Endothelial cell (in vitro differentiated cells): ENCODE measurements at regions not wholly inside any gene's neighbourhood (a gene's known extent, or its start where the extent isn't known, plus 50 kb on each side); places are given as distances from the start of the nearest gene placed in this dataset.

ENCODE experiments used
- DNase-seq: peaks from one replicate; pipeline ENCODE4 v3.0.0; 2021; ENCODE audit warnings: low spot score
- H3K27ac Mint-ChIP-seq: one replicate; pipeline ENCODE4 v1.8.0; 2021; ENCODE audit warnings: mixed read lengths, inconsistent platforms; ENCODE audit not compliant: unreplicated experiment
- H3K27me3 Mint-ChIP-seq: one replicate; pipeline ENCODE4 v1.8.0; 2021; ENCODE audit warnings: mild to moderate bottlenecking, moderate library complexity, mixed read lengths, inconsistent platforms; ENCODE audit not compliant: unreplicated experiment
- H3K36me3 Mint-ChIP-seq: one replicate; pipeline ENCODE4 v1.8.0; 2021; ENCODE audit warnings: mild to moderate bottlenecking, low read depth, mixed read lengths, inconsistent platforms; ENCODE audit not compliant: unreplicated experiment
- H3K4me1 Mint-ChIP-seq: one replicate; pipeline ENCODE4 v1.8.0; 2021; ENCODE audit warnings: mild to moderate bottlenecking, mixed read lengths, inconsistent platforms; ENCODE audit not compliant: unreplicated experiment
- H3K4me3 Mint-ChIP-seq: one replicate; pipeline ENCODE4 v1.8.0; 2021; ENCODE audit warnings: mild to moderate bottlenecking, mixed read lengths, inconsistent platforms; ENCODE audit not compliant: unreplicated experiment
- H3K9me3 Mint-ChIP-seq: one replicate; pipeline ENCODE4 v1.8.0; 2021; ENCODE audit warnings: mixed read lengths, inconsistent platforms; ENCODE audit not compliant: unreplicated experiment
- CTCF ChIP-seq: fragments of 200-600 bp; sonication (generic); IDR thresholded peaks from one replicate; pipeline ENCODE4 v1.5.0; 2021; ENCODE audit warnings: antibody characterized with exemption; ENCODE audit not compliant: unreplicated experiment

GRCh38 chr9:1115370-1115769 lies 65.2 kb downstream of the DMRT2 start:
- Mint-ChIP-seq H3K36me3 (no peaks in the 10 kb centered on the region), H3K27me3 (no peaks in the 10 kb centered on the region), H3K4me3 (no peak overlapping the region), H3K27ac (no peak overlapping the region), H3K4me1 (no peaks in the 10 kb centered on the region), H3K9me3 (no peaks in the 10 kb centered on the region)
- DNase-seq, result no peak
- no peak for TF ChIP-seq CTCF

GRCh38 chr9:1117439-1117838 lies 67.3 kb downstream of the DMRT2 start:
- H3K36me3 Mint-ChIP-seq, result no peaks in the 10 kb centered on the region
- H3K27me3 Mint-ChIP-seq, result no peaks in the 10 kb centered on the region
- no peaks in the 10 kb centered on the region for H3K9me3 Mint-ChIP-seq
- H3K27ac Mint-ChIP-seq, result no peak overlapping the region
- no peaks in the 10 kb centered on the region for H3K4me1 Mint-ChIP-seq
- no peak overlapping the region for H3K4me3 Mint-ChIP-seq
- no peak for DNase-seq
- no peak for TF ChIP-seq CTCF

GRCh38 chr9:1120500-1121165 lies 70.5 kb downstream of the DMRT2 start:
- DNase-seq, result no peak
- no peak overlapping the region for H3K27ac Mint-ChIP-seq
- no peaks in the 10 kb centered on the region for H3K4me1 Mint-ChIP-seq
- no peak for TF ChIP-seq CTCF
- no peaks in the 10 kb centered on the region for H3K9me3 Mint-ChIP-seq
- H3K27me3 Mint-ChIP-seq, result no peaks in the 10 kb centered on the region
- H3K36me3 Mint-ChIP-seq, result no peaks in the 10 kb centered on the region
- H3K4me3 Mint-ChIP-seq, result no peak overlapping the region

- no peaks in the 10 kb centered on the region for H3K9me3 Mint-ChIP-seq
- no peak overlapping the region for H3K27ac Mint-ChIP-seq
- no peaks in the 10 kb centered on the region for H3K4me1 Mint-ChIP-seq
- H3K27me3 Mint-ChIP-seq, result no peaks in the 10 kb centered on the region
- H3K4me3 Mint-ChIP-seq, result no peak overlapping the region
- no peaks in the 10 kb centered on the region for H3K36me3 Mint-ChIP-seq
- TF ChIP-seq CTCF, result no peak
- DNase-seq, result no peak
Measured at GRCh38 chr9:1125741-1126140, 75.6 kb downstream of the DMRT2 start.

GRCh38 chr9:1128046-1128445 lies 77.9 kb downstream of the DMRT2 start:
- Mint-ChIP-seq H3K27me3 (no peaks in the 10 kb centered on the region), H3K4me3 (no peak overlapping the region), H3K27ac (no peak overlapping the region), H3K36me3 (no peaks in the 10 kb centered on the region), H3K9me3 (no peaks in the 10 kb centered on the region), H3K4me1 (no peaks in the 10 kb centered on the region)
- TF ChIP-seq CTCF, result no peak
- DNase-seq, result no peak
